Neutrophil (primary cell): ENCODE measurements at regions not wholly inside any gene's neighbourhood (a gene's known extent, or its start where the extent isn't known, plus 50 kb on each side); places are given as distances from the start of the nearest gene placed in this dataset.
"Not testable (repeated sequence)": the region's sequence is repeated elsewhere in the genome, so short reads cannot be mapped to it uniquely, and the experiment has no call there.

Experiments used
- H3K27ac ChIP-seq: fragments of 200-600 bp; sonication (generic); 2 replicates; pipeline ENCODE4 v1.5.1; 2016; ENCODE audit warnings: mild to moderate bottlenecking, moderate library complexity
- H3K27me3 ChIP-seq: fragments of 200-600 bp; sonication (generic); 2 replicates; pipeline ENCODE4 v1.6.0; 2016; ENCODE audit warnings: mild to moderate bottlenecking
- H3K36me3 ChIP-seq: fragments of 200-600 bp; sonication (generic); 2 replicates; pipeline ENCODE4 v1.5.1; 2017
- H3K4me1 ChIP-seq, 2 experiments: fragments of 200-600 bp in 1 of 2; sonication (generic) in 1 of 2; 1 replicate in 1 of 2; 2 replicates in 1 of 2; pipeline versions ENCODE4 v1.5.1 to v1.6.1; 2013 to 2016; ENCODE audit warnings: low read depth in 1 of 2, low read length in 1 of 2, mild to moderate bottlenecking in 1 of 2, moderate library complexity in 1 of 2; ENCODE audit not compliant: control insufficient read depth in 1 of 2, insufficient read depth in 1 of 2
- H3K4me3 ChIP-seq, 2 experiments: fragments of 200-600 bp in 1 of 2; sonication (generic) in 1 of 2; 1 replicate in 1 of 2; 2 replicates in 1 of 2; pipeline ENCODE4 v1.5.1; 2013 to 2016; ENCODE audit warnings: low read depth in 1 of 2, low read length in 1 of 2, mild to moderate bottlenecking in 1 of 2, moderate library complexity in 1 of 2
- H3K9me3 ChIP-seq: fragments of 200-600 bp; sonication (generic); 2 replicates; pipeline ENCODE4 v1.5.1; 2016
- CTCF ChIP-seq: fragments of 200-600 bp; sonication (generic); IDR thresholded peaks from 2 replicates; pipeline ENCODE4 v1.5.1; 2016; ENCODE audit warnings: antibody characterized with exemption

GRCh38 chr18:55732227-55733106 is 144.5 kb upstream of the TCF4 start:
- no peak overlapping the region for H3K27ac ChIP-seq
- H3K27me3 ChIP-seq, result no peaks in the 10 kb centered on the region
- no peak for TF ChIP-seq CTCF
- H3K36me3 ChIP-seq, result no peaks in the 10 kb centered on the region
- H3K4me3 ChIP-seq, result no peak overlapping the region
- H3K9me3 ChIP-seq, result no peaks in the 10 kb centered on the region
- no peaks in the 10 kb centered on the region for H3K4me1 ChIP-seq

DNA sequence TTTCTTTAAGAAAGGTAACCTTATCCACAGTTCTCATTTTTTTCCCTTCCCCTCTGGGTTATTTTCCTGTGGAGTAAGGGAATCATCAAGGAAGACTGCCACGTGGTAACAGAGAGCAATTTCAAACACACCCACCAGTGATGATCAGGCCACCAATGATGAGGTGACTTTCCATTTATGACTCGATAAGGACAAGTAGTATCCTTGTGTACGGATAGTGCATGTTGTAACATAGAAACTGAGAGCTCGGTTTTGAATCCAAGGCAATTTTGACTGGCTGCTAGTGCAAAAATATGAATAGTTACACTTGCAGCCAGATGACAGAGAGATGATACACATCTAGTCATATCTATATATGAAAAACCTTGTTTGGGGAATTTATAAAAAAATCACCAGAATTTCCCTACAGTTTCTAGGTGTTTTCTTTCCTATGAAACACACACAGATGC is 143.6 kb upstream of the TCF4 start:
- no peak overlapping the region for H3K4me3 ChIP-seq
- no peak overlapping the region for H3K27ac ChIP-seq
- no peaks in the 10 kb centered on the region for H3K27me3 ChIP-seq
- no peaks in the 10 kb centered on the region for H3K9me3 ChIP-seq
- no peaks in the 10 kb centered on the region for H3K4me1 ChIP-seq
- TF ChIP-seq CTCF, result no peak
- no peaks in the 10 kb centered on the region for H3K36me3 ChIP-seq

DNA sequence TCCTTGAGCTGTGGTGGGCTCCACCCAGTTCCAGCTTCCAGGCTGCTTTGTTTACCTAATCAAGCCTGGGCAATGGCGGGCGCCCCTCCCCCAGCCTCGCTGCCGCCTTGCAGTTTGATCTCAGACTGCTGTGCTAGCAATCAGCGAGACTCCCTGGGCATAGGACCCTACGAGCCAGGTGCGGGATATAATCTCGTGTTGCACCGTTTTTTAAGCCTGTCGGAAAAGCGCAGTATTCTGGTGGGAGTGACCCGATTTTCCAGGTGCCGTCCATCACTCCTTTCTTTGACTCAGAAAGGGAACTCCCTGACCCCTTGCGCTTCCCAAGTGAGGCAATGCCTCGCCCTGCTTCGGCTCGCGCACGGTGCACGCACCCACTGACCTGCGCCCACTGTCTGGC is 133.0 kb upstream of the TCF4 start:
- H3K36me3 ChIP-seq, H3K4me3 ChIP-seq, H3K9me3 ChIP-seq, H3K4me1 ChIP-seq, H3K27me3 ChIP-seq, H3K27ac ChIP-seq: not testable (repeated sequence)

- H3K27ac ChIP-seq, result no peak overlapping the region
- no peaks in the 10 kb centered on the region for H3K27me3 ChIP-seq
- no peaks in the 10 kb centered on the region for H3K4me1 ChIP-seq
- no peak overlapping the region for H3K4me3 ChIP-seq
- H3K9me3 ChIP-seq, result no peaks in the 10 kb centered on the region
- no peaks in the 10 kb centered on the region for H3K36me3 ChIP-seq
- no peak for TF ChIP-seq CTCF
Observed at GRCh38 chr18:55713707-55714106, 125.7 kb upstream of the TCF4 start.

DNA sequence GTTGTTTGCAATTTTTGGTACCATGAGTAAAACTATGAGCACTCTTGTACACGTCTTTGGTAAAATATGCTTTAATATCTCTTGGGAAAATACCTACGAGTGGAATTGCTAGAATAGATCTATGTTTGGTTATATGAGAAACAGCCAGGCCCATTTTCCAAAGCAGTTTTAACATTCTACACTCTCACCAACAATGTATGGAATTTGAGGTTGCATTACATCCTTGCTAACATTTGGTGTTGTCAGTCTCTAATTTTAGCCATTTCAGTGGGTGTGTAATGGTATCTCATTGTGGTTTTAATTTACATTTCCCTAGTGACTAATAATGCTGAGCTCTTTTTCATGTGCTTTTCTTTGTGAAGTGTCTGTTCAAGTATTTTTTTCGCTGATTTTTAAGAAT is 118.9 kb upstream of the TCF4 start:
- no peaks in the 10 kb centered on the region for H3K36me3 ChIP-seq
- no peak overlapping the region for H3K27ac ChIP-seq
- TF ChIP-seq CTCF, result no peak
- H3K9me3 ChIP-seq, result no peaks in the 10 kb centered on the region
- no peak overlapping the region for H3K4me3 ChIP-seq
- H3K27me3 ChIP-seq, result no peaks in the 10 kb centered on the region
- no peaks in the 10 kb centered on the region for H3K4me1 ChIP-seq

DNA sequence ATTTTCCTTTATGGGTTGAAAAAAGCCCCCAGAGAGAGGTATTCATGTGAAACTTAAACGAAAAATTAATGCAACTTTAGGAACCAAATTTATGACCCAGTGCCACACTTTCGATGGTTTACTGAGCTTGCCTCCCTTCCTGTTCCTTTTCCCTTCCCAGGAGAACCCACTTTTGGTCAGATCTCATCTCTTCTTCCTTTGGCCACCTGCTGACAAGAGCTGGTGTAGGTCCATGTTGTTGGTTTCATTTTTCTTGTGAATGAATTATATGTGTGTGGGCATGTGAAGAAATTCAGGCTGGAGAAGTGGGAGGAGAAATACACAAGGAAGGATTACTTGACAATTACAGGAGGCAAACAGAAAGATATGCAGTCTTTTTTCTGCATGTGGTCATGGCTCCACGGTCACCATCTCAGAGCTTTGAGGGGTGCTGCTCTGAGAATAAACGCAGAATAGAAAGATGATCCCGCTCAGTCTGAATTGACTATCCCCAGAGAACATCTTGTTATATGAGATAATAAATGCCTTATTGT is 111.3 kb upstream of the TCF4 start:
- H3K4me3 ChIP-seq, result no peak overlapping the region
- no peaks in the 10 kb centered on the region for H3K4me1 ChIP-seq
- H3K9me3 ChIP-seq, result no peaks in the 10 kb centered on the region
- no peak for TF ChIP-seq CTCF
- H3K27me3 ChIP-seq, result no peaks in the 10 kb centered on the region
- no peak overlapping the region for H3K27ac ChIP-seq
- no peaks in the 10 kb centered on the region for H3K36me3 ChIP-seq
